ENCODE measurements at regions not wholly inside any gene's neighbourhood (a gene's known extent, or its start where the extent isn't known, plus 50 kb on each side); places are given as distances from the start of the nearest gene placed in this dataset.

DNA sequence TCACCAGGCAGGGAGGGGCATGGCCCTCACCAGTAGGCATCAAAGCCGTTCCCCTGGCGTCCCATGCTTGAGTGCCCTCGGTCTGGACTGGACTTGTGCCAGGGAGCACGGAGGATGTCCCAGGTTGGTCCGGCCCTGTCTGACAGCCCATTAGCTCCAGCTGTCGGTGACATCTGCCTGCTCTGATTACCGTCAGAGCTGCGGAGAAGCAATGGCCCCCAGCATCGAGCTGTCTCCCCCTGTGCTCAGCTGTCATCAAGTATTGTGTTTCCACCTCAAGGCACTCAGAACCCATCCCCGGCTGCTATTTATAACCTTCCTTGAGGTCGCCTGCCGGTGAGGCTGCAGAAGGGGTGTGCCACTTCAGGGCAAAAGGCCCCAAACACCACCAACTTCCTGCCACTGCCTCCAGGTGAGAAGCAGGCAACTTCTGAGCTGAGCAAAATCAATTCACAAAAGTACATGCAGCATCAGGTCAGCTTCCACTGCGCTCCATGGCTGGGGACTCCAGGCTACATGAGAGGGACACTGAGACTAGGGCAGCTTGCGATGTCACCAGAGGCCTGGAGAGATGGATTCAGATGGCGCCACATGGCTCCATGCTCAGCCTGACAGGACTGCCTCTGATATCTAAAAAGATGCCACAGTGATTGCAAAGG lies 142.7 kb downstream of the C5orf15 start (continued):
- TF ChIP-seq CHD7 (IDR thresholded peaks at IDR 0.05; ENCODE audit: insufficient replicate concordance, low read length) (no peak), CTBP2 (IDR thresholded peaks at IDR 0.05; ENCODE audit: borderline replicate concordance, insufficient read depth, insufficient read length, low read length) (no peak), RFX5 (IDR thresholded peaks at IDR 0.05; ENCODE audit: borderline replicate concordance, low read depth, low read length) (no peak), EP300 (IDR thresholded peaks at IDR 0.05; ENCODE audit: borderline replicate concordance in 1 of 2, low read depth in 2 of 2, low read length in 2 of 2) (no peak)
- TF ChIP-seq, protein P1, sequence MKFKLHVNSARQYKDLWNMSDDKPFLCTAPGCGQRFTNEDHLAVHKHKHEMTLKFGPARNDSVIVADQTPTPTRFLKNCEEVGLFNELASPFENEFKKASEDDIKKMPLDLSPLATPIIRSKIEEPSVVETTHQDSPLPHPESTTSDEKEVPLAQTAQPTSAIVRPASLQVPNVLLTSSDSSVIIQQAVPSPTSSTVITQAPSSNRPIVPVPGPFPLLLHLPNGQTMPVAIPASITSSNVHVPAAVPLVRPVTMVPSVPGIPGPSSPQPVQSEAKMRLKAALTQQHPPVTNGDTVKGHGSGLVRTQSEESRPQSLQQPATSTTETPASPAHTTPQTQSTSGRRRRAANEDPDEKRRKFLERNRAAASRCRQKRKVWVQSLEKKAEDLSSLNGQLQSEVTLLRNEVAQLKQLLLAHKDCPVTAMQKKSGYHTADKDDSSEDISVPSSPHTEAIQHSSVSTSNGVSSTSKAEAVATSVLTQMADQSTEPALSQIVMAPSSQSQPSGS (IDR thresholded peaks at IDR 0.05; ENCODE audit: low read length): no peak
